CD4-positive, alpha-beta T cell (primary cell): ENCODE measurements at regions not wholly inside any gene's neighbourhood (a gene's known extent, or its start where the extent isn't known, plus 50 kb on each side); places are given as distances from the start of the nearest gene placed in this dataset.

Experiments
- ATAC-seq: fragments of 200-7000 bp; cut with Tn5 transposase; one replicate; pipeline ENCODE4 v1.10.0; 2022; ENCODE audit warnings: mild to moderate bottlenecking; ENCODE audit not compliant: poor library complexity
- CTCF ChIA-PET: fragments of 350-600 bp; sonication (Branson Sonifier 250); formaldehyde crosslinking; loops from one replicate; lab custom pipeline; 2021; ENCODE audit warnings: antibody characterized with exemption, inconsistent platforms; lab: Charles Lee
- POLR2A ChIA-PET: fragments of 350-600 bp; sonication (Branson Sonifier 250); formaldehyde crosslinking; loops from one replicate; lab custom pipeline; 2021; ENCODE audit warnings: antibody characterized with exemption, inconsistent platforms; lab: Charles Lee
- DNase-seq, 14 experiments: peaks; one replicate each; pipeline ENCODE4 v3.0.0-alpha.2; 2013 to 2020; ENCODE audit warnings: mixed read lengths in 2 of 14
- H3K27ac ChIP-seq, 2 donors: one replicate each; pipeline versions ENCODE4 v1.5.1 to v1.7.0; 2013; ENCODE audit warnings: low read length in 2 of 2, low read depth in 1 of 2, mild to moderate bottlenecking in 1 of 2
- H3K27me3 ChIP-seq, 2 experiments: 1 replicate in 1 of 2; 2 replicates in 1 of 2; pipeline versions ENCODE4 v1.6.1 to v1.7.0; 2013; ENCODE audit warnings: low read length in 2 of 2, control low read depth in 1 of 2, mild to moderate bottlenecking in 1 of 2, moderate library complexity in 1 of 2; ENCODE audit not compliant: insufficient read depth in 2 of 2, control insufficient read depth in 1 of 2
- H3K36me3 ChIP-seq: one replicate; pipeline ENCODE4 v1.6.1; 2013; ENCODE audit warnings: low read length, control low read depth; ENCODE audit not compliant: insufficient read depth
- H3K4me1 ChIP-seq: one replicate; pipeline ENCODE4 v1.6.1; 2013; ENCODE audit warnings: low read length, control low read depth; ENCODE audit not compliant: insufficient read depth
- H3K4me3 ChIP-seq: one replicate; pipeline ENCODE4 v1.5.1; 2013; ENCODE audit warnings: mild to moderate bottlenecking, low read length, moderate library complexity
- H3K9me3 ChIP-seq, 2 experiments: 1 replicate in 1 of 2; 2 replicates in 1 of 2; pipeline versions ENCODE4 v1.6.1 to v1.7.0; 2013; ENCODE audit warnings: low read length in 2 of 2, mild to moderate bottlenecking in 2 of 2, control low read depth in 1 of 2, moderate library complexity in 1 of 2; ENCODE audit not compliant: control insufficient read depth in 1 of 2, insufficient read depth in 1 of 2
- H3K27ac Mint-ChIP-seq: one replicate; pipeline ENCODE4 v1.8.0; 2020; ENCODE audit warnings: mixed read lengths
- H3K27me3 Mint-ChIP-seq: one replicate; pipeline ENCODE4 v1.8.0; 2021; ENCODE audit warnings: mixed read lengths
- H3K36me3 Mint-ChIP-seq: one replicate; pipeline ENCODE4 v1.8.0; 2021; ENCODE audit warnings: low read depth, mixed read lengths
- H3K4me1 Mint-ChIP-seq: one replicate; pipeline ENCODE4 v1.8.0; 2021; ENCODE audit warnings: low read depth, mixed read lengths
- H3K4me3 Mint-ChIP-seq: one replicate; pipeline ENCODE4 v1.8.0; 2020; ENCODE audit warnings: mild to moderate bottlenecking, mixed read lengths
- H3K9me3 Mint-ChIP-seq: one replicate; pipeline ENCODE4 v1.8.0; 2020; ENCODE audit warnings: mixed read lengths
- intact Hi-C, 2 experiments: fragments of 100-400 bp; cut with DNase I in 1 of 2; cut with micrococcal nuclease in 1 of 2; formaldehyde crosslinking; loops; one replicate each; pipeline versions ENCODE4 v1.15.1 to v1.9.0; 2023 to 2025; cut with DNase I, micrococcal nuclease
- TF ChIP-seq, protein P1 (sequence below): fragments of 200-600 bp; IDR thresholded peaks from one replicate; pipeline ENCODE4 v1.8.0; 2022; ENCODE audit warnings: antibody characterized with exemption, mild to moderate bottlenecking

GRCh38 chr9:105832096-105832710 is 137.9 kb downstream of the TMEM38B start:
- no peak for DNase-seq
- ATAC-seq, result no peak
- Histone ChIP-seq H3K9me3 (peaks cover 0 to 4% of the 10 kb centered on the region in 2 experiments), H3K4me3 (no peak overlapping the region), H3K27ac (no peak overlapping the region), H3K4me1 (no peaks in the 10 kb centered on the region), H3K36me3 (no peaks in the 10 kb centered on the region), H3K27me3 (no peaks in the 10 kb centered on the region)
- Mint-ChIP-seq H3K36me3 (no peaks in the 10 kb centered on the region), H3K4me3 (no peak overlapping the region), H3K27ac (no peak overlapping the region), H3K27me3 (no peaks in the 10 kb centered on the region), H3K9me3 (no peaks in the 10 kb centered on the region), H3K4me1 (no peaks in the 10 kb centered on the region)
- ChIA-PET POLR2A (no interaction called here), CTCF (no interaction called here)
- TF ChIP-seq, protein P1, sequence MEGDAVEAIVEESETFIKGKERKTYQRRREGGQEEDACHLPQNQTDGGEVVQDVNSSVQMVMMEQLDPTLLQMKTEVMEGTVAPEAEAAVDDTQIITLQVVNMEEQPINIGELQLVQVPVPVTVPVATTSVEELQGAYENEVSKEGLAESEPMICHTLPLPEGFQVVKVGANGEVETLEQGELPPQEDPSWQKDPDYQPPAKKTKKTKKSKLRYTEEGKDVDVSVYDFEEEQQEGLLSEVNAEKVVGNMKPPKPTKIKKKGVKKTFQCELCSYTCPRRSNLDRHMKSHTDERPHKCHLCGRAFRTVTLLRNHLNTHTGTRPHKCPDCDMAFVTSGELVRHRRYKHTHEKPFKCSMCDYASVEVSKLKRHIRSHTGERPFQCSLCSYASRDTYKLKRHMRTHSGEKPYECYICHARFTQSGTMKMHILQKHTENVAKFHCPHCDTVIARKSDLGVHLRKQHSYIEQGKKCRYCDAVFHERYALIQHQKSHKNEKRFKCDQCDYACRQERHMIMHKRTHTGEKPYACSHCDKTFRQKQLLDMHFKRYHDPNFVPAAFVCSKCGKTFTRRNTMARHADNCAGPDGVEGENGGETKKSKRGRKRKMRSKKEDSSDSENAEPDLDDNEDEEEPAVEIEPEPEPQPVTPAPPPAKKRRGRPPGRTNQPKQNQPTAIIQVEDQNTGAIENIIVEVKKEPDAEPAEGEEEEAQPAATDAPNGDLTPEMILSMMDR, result no peak
- intact Hi-C loops, result no loop called here

DNA sequence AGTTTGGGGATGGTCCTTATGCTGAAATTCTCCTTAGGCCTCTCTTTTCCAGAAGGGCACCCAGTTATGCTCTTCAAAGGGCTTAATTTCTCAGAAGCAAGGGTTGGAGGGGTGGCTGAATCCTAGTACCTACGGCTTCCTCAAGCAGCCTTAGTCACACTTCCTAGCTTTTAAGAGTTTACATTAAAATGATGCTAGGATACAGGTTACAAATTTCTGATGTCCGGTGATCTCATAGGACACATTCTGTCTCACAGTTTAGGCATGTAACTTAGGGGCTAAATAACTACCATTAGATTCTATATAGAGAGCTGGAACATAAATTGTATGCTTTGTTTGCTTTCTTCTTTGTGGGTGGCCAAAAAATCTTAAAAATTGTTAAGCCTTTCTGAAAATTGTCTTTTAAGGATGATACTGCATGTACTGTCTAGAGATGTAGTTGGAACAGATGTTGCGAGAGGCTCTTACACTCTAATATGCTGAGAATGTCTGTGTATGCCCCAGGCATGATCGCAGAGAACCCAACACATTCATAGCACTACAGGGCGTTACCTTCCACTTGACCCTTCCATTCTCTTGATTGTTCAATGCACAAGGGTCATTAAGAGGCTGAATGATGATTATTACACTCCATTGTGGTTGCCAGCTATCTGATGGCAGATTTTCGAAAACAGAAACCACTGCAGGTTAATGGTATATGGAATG is 139.1 kb downstream of the TMEM38B start:
- CTCF ChIA-PET, result no interaction called here

GRCh38 chr9:105834404-105834803 is 140.1 kb downstream of the TMEM38B start:
- DNase-seq (no peak), ATAC-seq (no peak)
- ChIA-PET POLR2A (no interaction called here), CTCF (no interaction called here)
- Histone ChIP-seq H3K27me3 (no peaks in the 10 kb centered on the region), H3K9me3 (no peaks in the 10 kb centered on the region), H3K4me1 (no peaks in the 10 kb centered on the region), H3K36me3 (no peaks in the 10 kb centered on the region), H3K4me3 (no peak overlapping the region), H3K27ac (no peak overlapping the region)
- Mint-ChIP-seq H3K27ac (no peak overlapping the region), H3K36me3 (no peaks in the 10 kb centered on the region), H3K27me3 (no peaks in the 10 kb centered on the region), H3K4me1 (no peaks in the 10 kb centered on the region), H3K9me3 (no peaks in the 10 kb centered on the region), H3K4me3 (no peak overlapping the region)
- TF ChIP-seq, protein P1, result no peak
- intact Hi-C loops, result no loop called here

More for the DNA sequence above, 139.1 kb downstream of the TMEM38B start:
- intact Hi-C loops, result no loop called here
- DNase-seq (no peak), ATAC-seq (no peak)
- Mint-ChIP-seq H3K4me1 (no peaks in the 10 kb centered on the region), H3K27me3 (no peaks in the 10 kb centered on the region), H3K27ac (no peak overlapping the region), H3K36me3 (no peaks in the 10 kb centered on the region), H3K4me3 (no peak overlapping the region), H3K9me3 (no peaks in the 10 kb centered on the region)
- POLR2A ChIA-PET, result no interaction called here
- Histone ChIP-seq H3K36me3 (no peaks in the 10 kb centered on the region), H3K27me3 (no peaks in the 10 kb centered on the region), H3K27ac (no peak overlapping the region), H3K4me1 (no peaks in the 10 kb centered on the region), H3K4me3 (no peak overlapping the region), H3K9me3 (peaks cover 0 to under 1% of the 10 kb centered on the region in 2 experiments)
- TF ChIP-seq, protein P1, result no peak
